ENCODE measurements at regions not wholly inside any gene's neighbourhood (a gene's known extent, or its start where the extent isn't known, plus 50 kb on each side); places are given as distances from the start of the nearest gene placed in this dataset.

DNA sequence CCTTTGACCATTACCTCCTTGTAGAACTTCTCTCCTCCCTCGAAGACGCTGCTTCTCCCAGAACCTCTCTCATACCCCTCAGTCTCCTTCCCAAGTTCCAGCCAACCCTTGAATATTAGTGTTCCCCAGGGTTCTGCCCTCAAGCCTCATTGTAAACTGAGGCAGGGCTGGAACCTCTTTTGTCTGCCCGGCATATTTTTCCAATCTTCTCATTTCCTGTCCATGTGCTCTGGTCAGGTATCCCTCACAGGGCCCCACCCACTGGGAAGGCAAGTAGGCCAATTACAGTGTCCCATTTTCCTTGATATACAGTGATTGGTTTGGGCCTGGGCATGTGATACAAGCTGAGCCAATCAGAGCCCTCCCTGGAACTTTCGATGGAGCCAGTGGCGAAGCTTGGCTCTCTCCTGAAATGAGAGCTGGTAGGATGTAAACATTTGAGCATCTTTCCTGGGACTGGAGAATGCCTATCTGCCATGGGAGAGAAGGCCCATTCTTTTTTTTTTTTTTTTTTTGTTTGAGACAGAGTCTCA is 57.1 kb upstream of the ID3 start:
- Histone ChIP-seq H3K36me3 (ENCODE audit: insufficient read depth, low read length) (no peaks in the 10 kb centered on the region), H3K27ac (ENCODE audit: low read length) (no peak overlapping the region), H3K9ac (ENCODE audit: low read depth, low read length) (no peak overlapping the region), H3K4me1 (ENCODE audit: insufficient read depth, low read length) (peaks cover 68% of the 10 kb centered on the region), H3K79me2 (ENCODE audit: insufficient read depth, low read length) (no peaks in the 10 kb centered on the region), H3K9me3 (ENCODE audit: insufficient read depth, low read length, severe bottlenecking) (no peaks in the 10 kb centered on the region), H2AFZ (ENCODE audit: low read depth, low read length) (no peak overlapping the region), H3K4me2 (ENCODE audit: insufficient read depth, low read length) (no peak overlapping the region), H4K20me1 (ENCODE audit: insufficient read depth, low read length) (no peaks in the 10 kb centered on the region), H3K4me3 (ENCODE audit: low read depth in 1 of 2, low read length in 2 of 2) (no peak overlapping the region), H3K27me3 (ENCODE audit: insufficient read depth, low read length, poor library complexity) (peaks cover 17% of the 10 kb centered on the region)
- DNase-seq (no peak), ATAC-seq (ENCODE audit: insufficient read depth, low read depth) (no peak)
- no peak for TF ChIP-seq EZH2 (IDR thresholded peaks at IDR 0.05; ENCODE audit: borderline replicate concordance, low read depth, low read length, severe bottlenecking)
- TF ChIP-seq, protein P1, sequence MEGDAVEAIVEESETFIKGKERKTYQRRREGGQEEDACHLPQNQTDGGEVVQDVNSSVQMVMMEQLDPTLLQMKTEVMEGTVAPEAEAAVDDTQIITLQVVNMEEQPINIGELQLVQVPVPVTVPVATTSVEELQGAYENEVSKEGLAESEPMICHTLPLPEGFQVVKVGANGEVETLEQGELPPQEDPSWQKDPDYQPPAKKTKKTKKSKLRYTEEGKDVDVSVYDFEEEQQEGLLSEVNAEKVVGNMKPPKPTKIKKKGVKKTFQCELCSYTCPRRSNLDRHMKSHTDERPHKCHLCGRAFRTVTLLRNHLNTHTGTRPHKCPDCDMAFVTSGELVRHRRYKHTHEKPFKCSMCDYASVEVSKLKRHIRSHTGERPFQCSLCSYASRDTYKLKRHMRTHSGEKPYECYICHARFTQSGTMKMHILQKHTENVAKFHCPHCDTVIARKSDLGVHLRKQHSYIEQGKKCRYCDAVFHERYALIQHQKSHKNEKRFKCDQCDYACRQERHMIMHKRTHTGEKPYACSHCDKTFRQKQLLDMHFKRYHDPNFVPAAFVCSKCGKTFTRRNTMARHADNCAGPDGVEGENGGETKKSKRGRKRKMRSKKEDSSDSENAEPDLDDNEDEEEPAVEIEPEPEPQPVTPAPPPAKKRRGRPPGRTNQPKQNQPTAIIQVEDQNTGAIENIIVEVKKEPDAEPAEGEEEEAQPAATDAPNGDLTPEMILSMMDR (IDR thresholded peaks at IDR 0.05; ENCODE audit: borderline replicate concordance, extremely low read depth, low read length, poor library complexity, severe bottlenecking) = no peak

DNA sequence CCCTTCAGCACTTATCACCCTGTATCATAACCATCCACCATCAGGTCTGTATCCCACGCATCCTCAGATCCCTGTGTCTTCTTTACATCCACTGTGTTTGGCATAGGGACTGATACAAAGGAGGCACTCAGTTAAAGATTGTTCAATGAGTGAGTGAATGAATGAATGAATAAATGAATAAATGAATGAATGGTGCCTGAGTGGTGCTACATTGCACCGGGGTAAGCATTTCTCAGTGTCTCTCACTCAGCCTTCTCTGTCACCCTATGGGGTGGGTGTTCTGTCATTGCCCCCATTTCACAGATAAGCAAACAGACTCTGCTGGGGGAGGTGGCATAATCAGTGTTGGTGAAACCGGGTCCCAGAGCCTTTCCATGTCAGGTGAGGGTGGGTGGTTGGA is 56.6 kb upstream of the ID3 start:
- H3K27ac ChIP-seq (ENCODE audit: low read length) = no peak overlapping the region; the same call in 1 of the 2 replicates

DNA sequence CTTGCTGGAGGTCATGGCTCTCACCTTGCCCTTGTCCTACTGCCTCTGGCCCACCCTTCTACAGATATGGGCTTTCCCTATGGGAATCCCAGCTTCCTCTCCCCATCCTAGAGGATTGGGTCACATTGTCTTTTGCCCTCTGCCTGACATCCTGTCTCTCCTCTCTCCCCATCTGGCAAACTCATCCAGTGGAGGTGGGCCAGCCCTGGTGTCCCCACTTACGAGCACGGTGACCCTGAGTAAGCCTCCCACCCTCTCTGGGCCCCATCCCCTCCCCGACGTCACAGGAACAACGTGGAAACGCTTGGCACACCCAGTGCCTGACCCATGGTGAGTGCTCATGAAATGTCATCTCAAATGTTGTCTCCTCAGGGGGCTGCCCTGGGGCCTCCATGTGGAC is 56.1 kb upstream of the ID3 start:
- no peak overlapping the region for H3K4me2 ChIP-seq (ENCODE audit: insufficient read depth, low read length)
- ATAC-seq (ENCODE audit: insufficient read depth, low read depth) = no peak
- H3K9me3 ChIP-seq (ENCODE audit: insufficient read depth, low read length, severe bottlenecking) = no peaks in the 10 kb centered on the region
- H3K79me2 ChIP-seq (ENCODE audit: insufficient read depth, low read length) = no peaks in the 10 kb centered on the region
- peaks cover 14% of the 10 kb centered on the region for H3K27me3 ChIP-seq (ENCODE audit: insufficient read depth, low read length, poor library complexity)
- TF ChIP-seq, protein P1 (IDR thresholded peaks at IDR 0.05; ENCODE audit: borderline replicate concordance, extremely low read depth, low read length, poor library complexity, severe bottlenecking) = no peak
- TF ChIP-seq EZH2 (IDR thresholded peaks at IDR 0.05; ENCODE audit: borderline replicate concordance, low read depth, low read length, severe bottlenecking) = no peak
- no peak overlapping the region for H3K4me3 ChIP-seq (ENCODE audit: low read depth in 1 of 2, low read length in 2 of 2)
- no peak overlapping the region for H3K9ac ChIP-seq (ENCODE audit: low read depth, low read length)
- H2AFZ ChIP-seq (ENCODE audit: low read depth, low read length) = no peak overlapping the region
- no peaks in the 10 kb centered on the region for H3K36me3 ChIP-seq (ENCODE audit: insufficient read depth, low read length)
- peaks cover 60% of the 10 kb centered on the region for H3K4me1 ChIP-seq (ENCODE audit: insufficient read depth, low read length)
- H3K27ac ChIP-seq (ENCODE audit: low read length) = peak overlapping the region; percentile 1; the same call in 1 of the 2 replicates
- DNase-seq = no peak
- no peaks in the 10 kb centered on the region for H4K20me1 ChIP-seq (ENCODE audit: insufficient read depth, low read length)

More for the DNA sequence above, 56.6 kb upstream of the ID3 start:
- peaks cover 17% of the 10 kb centered on the region for H3K27me3 ChIP-seq (ENCODE audit: insufficient read depth, low read length, poor library complexity)
- DNase-seq = no peak
- no peaks in the 10 kb centered on the region for H3K9me3 ChIP-seq (ENCODE audit: insufficient read depth, low read length, severe bottlenecking)
- H3K9ac ChIP-seq (ENCODE audit: low read depth, low read length) = no peak overlapping the region
- H3K36me3 ChIP-seq (ENCODE audit: insufficient read depth, low read length) = no peaks in the 10 kb centered on the region
- H3K4me2 ChIP-seq (ENCODE audit: insufficient read depth, low read length) = no peak overlapping the region
- ATAC-seq (ENCODE audit: insufficient read depth, low read depth) = no peak
- no peaks in the 10 kb centered on the region for H4K20me1 ChIP-seq (ENCODE audit: insufficient read depth, low read length)
- H3K79me2 ChIP-seq (ENCODE audit: insufficient read depth, low read length) = no peaks in the 10 kb centered on the region
- H3K4me1 ChIP-seq (ENCODE audit: insufficient read depth, low read length) = peaks cover 65% of the 10 kb centered on the region
- no peak overlapping the region for H2AFZ ChIP-seq (ENCODE audit: low read depth, low read length)
- H3K4me3 ChIP-seq (ENCODE audit: low read depth in 1 of 2, low read length in 2 of 2) = no peak overlapping the region
- TF ChIP-seq EZH2 (IDR thresholded peaks at IDR 0.05; ENCODE audit: borderline replicate concordance, low read depth, low read length, severe bottlenecking) = no peak
- TF ChIP-seq, protein P1 (IDR thresholded peaks at IDR 0.05; ENCODE audit: borderline replicate concordance, extremely low read depth, low read length, poor library complexity, severe bottlenecking) = no peak
